HepG2 (cell line): ENCODE measurements at regions not wholly inside any gene's neighbourhood (a gene's known extent, or its start where the extent isn't known, plus 50 kb on each side); places are given as distances from the start of the nearest gene placed in this dataset.

Experiments
- ATAC-seq: fragments of 200-7000 bp; cut with Tn5 transposase; 3 replicates; pipeline ENCODE4 v1.9.1; 2020; ENCODE audit warnings: mild to moderate bottlenecking, moderate library complexity
- BruUV-seq: library from RNA; stranded (reverse); fragments of 400-500 nt; replicated peaks from 2 replicates; lab custom pipeline; 2021; lab: Mats Ljungman, UMichigan
- CTCF ChIA-PET: fragments of 300-600 bp; formaldehyde crosslinking; extraction: SDS; loops from one replicate; lab custom pipeline; 2021; ENCODE audit warnings: low total read pairs, inconsistent platforms, low intra/inter-chr PET ratio; lab: Yijun Ruan, JAX
- POLR2A ChIA-PET: fragments of 350-600 bp; sonication (Branson Sonifier 250); formaldehyde crosslinking; loops from one replicate; lab custom pipeline; 2020; ENCODE audit warnings: antibody characterized with exemption, inconsistent platforms; lab: Yijun Ruan, JAX
- DNase-seq: peaks from one replicate; pipeline ENCODE4 v3.0.0-alpha.2; 2015; ENCODE audit warnings: low spot score
- FAIRE-seq: peaks from 3 replicates; lab custom pipeline; 2011; peaks lifted over from hg19 to GRCh38; lab: Jason Lieb, UNC
- H2AFZ ChIP-seq: one replicate; pipeline ENCODE4 v1.6.1; 2011; ENCODE audit warnings: low read length, inconsistent platforms
- H3K27ac ChIP-seq: fragments of 300-600 bp; 3 replicates; pipeline ENCODE4 v1.8.0; 2011; ENCODE audit warnings: mixed run types, mild to moderate bottlenecking, mixed read lengths, low read length, inconsistent platforms; ENCODE audit not compliant: insufficient read depth; ENCODE audit errors: extremely low read length
- H3K27me3 ChIP-seq, 2 experiments: fragments of 200-600 bp in 1 of 2; 2 replicates in 1 of 2; 3 replicates in 1 of 2; pipeline versions ENCODE4 v1.6.0 to v1.8.0; 2011; ENCODE audit warnings: low read length in 2 of 2, mild to moderate bottlenecking in 2 of 2, moderate library complexity in 2 of 2, inconsistent platforms in 1 of 2; ENCODE audit not compliant: insufficient read depth in 2 of 2, control insufficient read depth in 1 of 2
- H3K36me3 ChIP-seq, 2 experiments: fragments of 200-600 bp in 1 of 2; replicated peaks in 1 of 2; 2 replicates in 1 of 2; 3 replicates in 1 of 2; pipeline versions ENCODE4 v1.5.1 to v1.8.0; 2011; ENCODE audit warnings: low read length in 2 of 2, inconsistent platforms in 1 of 2; ENCODE audit not compliant: insufficient read depth in 2 of 2, control insufficient read depth in 1 of 2
- H3K4me1 ChIP-seq: 2 replicates; pipeline ENCODE4 v1.5.1; 2012; ENCODE audit warnings: low read length, inconsistent platforms; ENCODE audit not compliant: insufficient read depth
- H3K4me2 ChIP-seq: 2 replicates; pipeline ENCODE4 v1.6.0; 2011; ENCODE audit warnings: low read depth, low read length, inconsistent platforms
- H3K4me3 ChIP-seq, 3 experiments: fragments of 200-600 bp in 1 of 3; sonication (generic), shearing (Covaris generic) in 1 of 3; replicated peaks in 1 of 3; 2 replicates each; pipeline ENCODE4 v1.5.1; 2011 to 2016; ENCODE audit warnings: low read length in 3 of 3, inconsistent platforms in 2 of 3, low read depth in 2 of 3, mild to moderate bottlenecking in 2 of 3, control low read depth in 1 of 3, mixed read lengths in 1 of 3; ENCODE audit not compliant: insufficient read depth in 1 of 3
- H3K79me2 ChIP-seq: one replicate; pipeline ENCODE4 v1.6.1; 2011; ENCODE audit warnings: low read length, inconsistent platforms; ENCODE audit not compliant: insufficient read depth
- H3K9ac ChIP-seq: 2 replicates; pipeline ENCODE4 v1.6.0; 2011; ENCODE audit warnings: mild to moderate bottlenecking, low read depth, low read length, inconsistent platforms; ENCODE audit not compliant: insufficient read depth
- H3K9me3 ChIP-seq: 2 replicates; pipeline ENCODE4 v1.5.1; 2012; ENCODE audit warnings: mild to moderate bottlenecking, low read length
- H4K20me1 ChIP-seq: 2 replicates; pipeline ENCODE4 v1.6.0; 2011; ENCODE audit warnings: inconsistent platforms, mild to moderate bottlenecking, low read length, moderate library complexity; ENCODE audit not compliant: insufficient read depth
- ARID4A ChIP-seq: sonication (generic); formaldehyde crosslinking; IDR thresholded peaks from 2 replicates; pipeline ENCODE4 v1.5.0; 2020; ENCODE audit warnings: mild to moderate bottlenecking, missing genetic modification reagents, borderline replicate concordance
- DZIP1 ChIP-seq: sonication (generic); formaldehyde crosslinking; IDR thresholded peaks from 2 replicates; pipeline ENCODE4 v1.5.0; 2020; ENCODE audit warnings: mild to moderate bottlenecking, missing genetic modification reagents
- EEA1 ChIP-seq: sonication (generic); formaldehyde crosslinking; IDR thresholded peaks from 2 replicates; pipeline ENCODE4 v1.5.1; 2020; ENCODE audit warnings: mild to moderate bottlenecking, missing genetic modification reagents, borderline replicate concordance
- FOXJ3 ChIP-seq: sonication (generic); formaldehyde crosslinking; IDR thresholded peaks from 2 replicates; pipeline ENCODE4 v1.4.0; 2020; ENCODE audit warnings: missing genetic modification reagents, mild to moderate bottlenecking, borderline replicate concordance
- GABPA ChIP-seq, 2 experiments: IDR thresholded peaks; 2 replicates each; pipeline ENCODE4 v1.6.1; 2011 to 2016; ENCODE audit warnings: low read depth in 2 of 2, low read length in 1 of 2, missing biosample characterization in 1 of 2, missing genetic modification characterization in 1 of 2
- PITX1 ChIP-seq: sonication (generic); formaldehyde crosslinking; IDR thresholded peaks from 2 replicates; pipeline ENCODE4 v1.5.1; 2020; ENCODE audit warnings: mild to moderate bottlenecking, missing genetic modification reagents
- POLR2A ChIP-seq, 2 experiments: IDR thresholded peaks; 2 replicates each; pipeline ENCODE4 v1.6.1; 2011; ENCODE audit warnings: low read depth in 2 of 2, low read length in 2 of 2, mild to moderate bottlenecking in 1 of 2, moderate library complexity in 1 of 2; ENCODE audit not compliant: insufficient read depth in 1 of 2
- PPARG ChIP-seq: conservative IDR thresholded peaks from 2 replicates; pipeline ENCODE4 v1.6.1; 2016; ENCODE audit warnings: missing biosample characterization, missing genetic modification reagents
- PREB ChIP-seq: sonication (generic); formaldehyde crosslinking; IDR thresholded peaks from 2 replicates; pipeline ENCODE4 v1.4.0; 2020; ENCODE audit warnings: missing genetic modification reagents
- PRMT3 ChIP-seq: sonication (generic); formaldehyde crosslinking; IDR thresholded peaks from 2 replicates; pipeline ENCODE4 v1.8.1; 2022; ENCODE audit warnings: low read depth, mild to moderate bottlenecking, moderate library complexity, missing genetic modification reagents, borderline replicate concordance
- RAD21 ChIP-seq: fragments of 450-650 bp; formaldehyde crosslinking; IDR thresholded peaks from 2 replicates; pipeline ENCODE4 v1.5.0; 2020; ENCODE audit warnings: mild to moderate bottlenecking
- RFX1 ChIP-seq: fragments of 450-650 bp; IDR thresholded peaks from 2 replicates; pipeline ENCODE4 v1.6.1; 2017
- RXRA ChIP-seq: sonication (generic); formaldehyde crosslinking; IDR thresholded peaks from 2 replicates; pipeline ENCODE4 v1.5.1; 2020; ENCODE audit warnings: missing genetic modification reagents
- SRSF1 ChIP-seq: fragments of 200-400 bp; formaldehyde crosslinking; optimal IDR thresholded peaks from 2 replicates; pipeline ENCODE3; 2017; ENCODE audit warnings: mild to moderate bottlenecking, low read depth, low read length, moderate library complexity
- ZKSCAN1 ChIP-seq: fragments of 150-350 bp; IDR thresholded peaks from 2 replicates; pipeline ENCODE4 v1.6.1; 2014; ENCODE audit warnings: low read length
- ZNF44 ChIP-seq: sonication (generic); formaldehyde crosslinking; IDR thresholded peaks from 2 replicates; pipeline ENCODE4 v1.5.1; 2020; ENCODE audit warnings: mild to moderate bottlenecking, missing genetic modification reagents
- ZNF567 ChIP-seq: sonication (generic); formaldehyde crosslinking; IDR thresholded peaks from 2 replicates; pipeline ENCODE4 v1.8.1; 2023; ENCODE audit warnings: mild to moderate bottlenecking, missing genetic modification reagents, borderline replicate concordance
- ZNF781 ChIP-seq: sonication (generic); formaldehyde crosslinking; IDR thresholded peaks from 2 replicates; pipeline ENCODE4 v1.5.1; 2020; ENCODE audit warnings: borderline replicate concordance, mild to moderate bottlenecking, missing genetic modification reagents; ENCODE audit errors: not compliant biosample characterization
- ZNF839 ChIP-seq: sonication (generic); formaldehyde crosslinking; IDR thresholded peaks from 2 replicates; pipeline ENCODE4 v1.4.0; 2020; ENCODE audit warnings: missing genetic modification reagents, mild to moderate bottlenecking, borderline replicate concordance
- WGBS: methylation state at CpG from one replicate; pipeline ENCODE4 v1.1.6; 2017; ENCODE audit warnings: low lambda C conversion rate; 5-methylcytosine and 5-hydroxymethylcytosine counted together
- in situ Hi-C: cut with HindIII; loops from 2 replicates; pipeline ENCODE4 v1.10.0; 2017; ENCODE audit warnings: low pct_unique_long_range_greater_than_20kb; ENCODE audit not compliant: extremely low pct_ligation_motif_present
- intact Hi-C: fragments of 100-400 bp; cut with micrococcal nuclease; formaldehyde crosslinking; loops from one replicate; pipeline ENCODE4 v1.10.0; 2022; ENCODE audit not compliant: unreplicated experiment

- Histone ChIP-seq H2AFZ (no peak overlapping the region), H3K4me1 (no peaks in the 10 kb centered on the region), H3K27me3 (no peaks in the 10 kb centered on the region), H3K4me3 (no peak overlapping the region), H3K4me2 (no peak overlapping the region), H3K9ac (no peak overlapping the region), H3K79me2 (no peaks in the 10 kb centered on the region), H3K9me3 (no peaks in the 10 kb centered on the region), H3K27ac (no peak overlapping the region), H4K20me1 (no peaks in the 10 kb centered on the region), H3K36me3 (no peaks in the 10 kb centered on the region)
- WGBS: 15% methylated on average over 4 of the region's 7 CpGs
- TF ChIP-seq PREB (CRISPR knock-in tag) (no peak), ZNF567 (no peak), ARID4A (CRISPR knock-in tag) (no peak), ZKSCAN1 (no peak), RAD21 (no peak), ZNF44 (CRISPR knock-in tag) (no peak), RXRA (CRISPR knock-in tag) (no peak), PITX1 (CRISPR knock-in tag) (no peak), RFX1 (no peak), GABPA (IDR thresholded peaks at IDR 0.05; ENCODE audit: low read depth, low read length) (no peak), GABPA (CRISPR knock-in tag; IDR thresholded peaks at IDR 0.05; ENCODE audit: low read depth) (no peak), SRSF1 (no peak), PRMT3 (CRISPR knock-in tag) (no peak), PPARG (CRISPR knock-in tag) (no peak), ZNF781 (CRISPR knock-in tag) (no peak), POLR2A (IDR thresholded peaks at IDR 0.05; ENCODE audit: insufficient read depth in 1 of 2, low read depth in 2 of 2, low read length in 2 of 2) (no peak), ZNF839 (CRISPR knock-in tag) (no peak), DZIP1 (no peak), EEA1 (CRISPR knock-in tag) (no peak), FOXJ3 (CRISPR knock-in tag) (no peak)
- BruUV-seq: no TSS peak
- ATAC-seq (no peak), FAIRE-seq (no peak), DNase-seq (no peak)
- ChIA-PET CTCF (no interaction called here), POLR2A (no interaction called here)
- in situ Hi-C loops (no loop called here), intact Hi-C loops (no loop called here)
These were observed 441.6 kb downstream of the GADD45G start for GRCh38 chr9:90046317-90046861.
